Ovary (tissue), 3 donors: ENCODE measurements at regions not wholly inside any gene's neighbourhood (a gene's known extent, or its start where the extent isn't known, plus 50 kb on each side); places are given as distances from the start of the nearest gene placed in this dataset.

Experiments
- EP300 ChIP-seq: sonication (generic); formaldehyde crosslinking; IDR thresholded peaks from one replicate; pipeline ENCODE4 v1.6.1; 2017; ENCODE audit warnings: antibody characterized with exemption
- POLR2A ChIP-seq: fragments of 450-650 bp; IDR thresholded peaks from one replicate; pipeline ENCODE4 v1.6.1; 2017; ENCODE audit warnings: antibody characterized with exemption, mild to moderate bottlenecking, moderate library complexity
- TF ChIP-seq, protein P1 (sequence below), 3 donors: fragments of 450-650 bp in 2 of 3; fragments of 200-600 bp in 1 of 3; IDR thresholded peaks; one replicate each; pipeline versions ENCODE4 v1.5.1 to v1.8.0; 2016 to 2022; ENCODE audit warnings: antibody characterized with exemption in 3 of 3, mild to moderate bottlenecking in 1 of 3
- donor health status: DM: no; HTN: no; CAD: no.

DNA sequence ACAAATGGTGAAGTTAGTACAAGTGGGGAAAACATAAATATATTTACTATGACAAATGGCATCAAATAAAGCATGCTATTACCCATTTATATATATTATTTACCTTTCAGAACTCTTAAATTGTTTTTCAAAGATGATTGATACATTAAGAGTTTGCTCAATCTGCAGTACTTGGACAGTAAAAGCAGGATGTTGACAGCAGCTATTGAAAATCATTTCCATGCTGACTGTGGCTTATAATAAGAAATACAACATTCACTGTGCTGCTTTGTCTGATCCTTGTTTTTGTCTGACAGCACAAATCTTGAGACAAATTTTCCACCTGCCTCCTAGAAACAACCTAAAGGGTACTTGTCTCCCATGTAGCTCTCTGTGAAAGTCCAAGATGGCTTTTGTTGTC, 134.1 kb upstream of the FAT1 start:
- no peak for TF ChIP-seq POLR2A
- TF ChIP-seq, protein P1, sequence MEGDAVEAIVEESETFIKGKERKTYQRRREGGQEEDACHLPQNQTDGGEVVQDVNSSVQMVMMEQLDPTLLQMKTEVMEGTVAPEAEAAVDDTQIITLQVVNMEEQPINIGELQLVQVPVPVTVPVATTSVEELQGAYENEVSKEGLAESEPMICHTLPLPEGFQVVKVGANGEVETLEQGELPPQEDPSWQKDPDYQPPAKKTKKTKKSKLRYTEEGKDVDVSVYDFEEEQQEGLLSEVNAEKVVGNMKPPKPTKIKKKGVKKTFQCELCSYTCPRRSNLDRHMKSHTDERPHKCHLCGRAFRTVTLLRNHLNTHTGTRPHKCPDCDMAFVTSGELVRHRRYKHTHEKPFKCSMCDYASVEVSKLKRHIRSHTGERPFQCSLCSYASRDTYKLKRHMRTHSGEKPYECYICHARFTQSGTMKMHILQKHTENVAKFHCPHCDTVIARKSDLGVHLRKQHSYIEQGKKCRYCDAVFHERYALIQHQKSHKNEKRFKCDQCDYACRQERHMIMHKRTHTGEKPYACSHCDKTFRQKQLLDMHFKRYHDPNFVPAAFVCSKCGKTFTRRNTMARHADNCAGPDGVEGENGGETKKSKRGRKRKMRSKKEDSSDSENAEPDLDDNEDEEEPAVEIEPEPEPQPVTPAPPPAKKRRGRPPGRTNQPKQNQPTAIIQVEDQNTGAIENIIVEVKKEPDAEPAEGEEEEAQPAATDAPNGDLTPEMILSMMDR (IDR thresholded peaks at IDR 0.05), result no peak
- TF ChIP-seq EP300, result no peak
